ENCODE measurements at regions not wholly inside any gene's neighbourhood (a gene's known extent, or its start where the extent isn't known, plus 50 kb on each side); places are given as distances from the start of the nearest gene placed in this dataset.
"Not testable (repeated sequence)": the region's sequence is repeated elsewhere in the genome, so short reads cannot be mapped to it uniquely, and the experiment has no call there.

- H3K4me2 ChIP-seq (ENCODE audit: insufficient read depth, low read length); H4K20me1 ChIP-seq (replicated peaks; ENCODE audit: control insufficient read depth, extremely low read depth, insufficient read depth, low read length); H3K9me3 ChIP-seq (replicated peaks; ENCODE audit: control insufficient read depth, insufficient read depth, low read length); H3K4me1 ChIP-seq (ENCODE audit: control insufficient read depth, extremely low read depth, insufficient read depth, low read length); H3K79me2 ChIP-seq (ENCODE audit: control insufficient read depth, insufficient read depth, low read length); H3K9me1 ChIP-seq (replicated peaks; ENCODE audit: control insufficient read depth, extremely low read depth, insufficient read depth, low read length); H3K9ac ChIP-seq (replicated peaks; ENCODE audit: extremely low read depth, insufficient read depth, low read length); H3K27me3 ChIP-seq (ENCODE audit: control insufficient read depth in 2 of 2, insufficient read depth in 2 of 2, low read length in 2 of 2); POLR2A ChIA-PET; dilution Hi-C loops (cut with MboI; ENCODE audit: extremely low pct_ligation_motif_present, low sequenced_read_pairs); H3K27ac ChIP-seq (ENCODE audit: insufficient read depth, low read depth, low read length); CTCF ChIA-PET; FAIRE-seq; BruUV-seq (replicated peaks); H3K36me3 ChIP-seq (ENCODE audit: control insufficient read depth in 2 of 2, extremely low read depth in 1 of 2, insufficient read depth in 2 of 2, low read length in 2 of 2); intact Hi-C loops (cut with micrococcal nuclease); H3K4me3 ChIP-seq (replicated peaks in 1 of 3; ENCODE audit: insufficient read depth in 1 of 3, low read depth in 1 of 3, low read length in 3 of 3); H2AFZ ChIP-seq (ENCODE audit: low read depth, low read length); DNase-seq (ENCODE audit: low read depth, low spot score): not testable (repeated sequence)
Measured at GRCh38 chr1:223026639-223027038, 116.4 kb downstream of the TLR5 start.

DNA sequence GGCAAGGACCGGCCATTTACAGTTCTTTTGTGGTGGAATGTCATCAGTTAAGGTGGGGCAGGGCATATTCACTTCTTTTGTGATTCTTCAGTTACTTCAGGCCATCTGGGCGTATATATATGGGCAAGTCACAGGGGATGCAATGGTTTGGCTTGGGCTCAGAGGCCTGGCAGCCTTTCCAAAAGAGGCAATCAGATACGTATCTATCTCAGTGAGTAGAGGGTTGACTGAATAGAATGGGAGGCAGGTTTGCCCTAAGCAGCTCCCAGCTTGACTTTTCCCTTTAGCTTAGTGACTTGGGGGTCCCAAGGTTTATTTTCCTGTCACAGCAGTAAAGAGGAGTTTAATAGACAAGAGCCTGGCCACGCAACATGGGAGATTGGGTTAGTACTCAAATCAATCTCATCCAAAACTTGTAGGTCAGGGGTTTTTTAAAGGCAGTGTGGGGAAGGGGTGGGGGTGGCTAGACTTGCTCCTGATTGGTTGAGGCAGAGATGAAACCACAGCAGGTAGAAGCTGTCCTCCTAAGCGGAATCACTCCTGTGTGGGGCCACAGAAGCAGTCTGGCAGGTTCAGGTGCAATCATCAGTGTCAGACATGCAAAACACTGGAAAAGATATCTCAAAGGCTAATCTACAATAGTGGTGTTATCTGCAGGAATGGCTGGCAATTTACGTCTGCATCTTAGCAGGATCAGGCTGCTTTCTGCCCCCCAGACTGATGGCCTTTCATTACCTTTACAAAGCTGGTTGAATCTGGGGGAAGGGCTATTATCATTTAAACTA lies 112.9 kb downstream of the TLR5 start:
- Histone ChIP-seq H3K4me1 (ENCODE audit: control insufficient read depth, extremely low read depth, insufficient read depth, low read length) (no peaks in the 10 kb centered on the region), H3K9ac (replicated peaks; ENCODE audit: extremely low read depth, insufficient read depth, low read length) (no peak overlapping the region), H3K9me1 (replicated peaks; ENCODE audit: control insufficient read depth, extremely low read depth, insufficient read depth, low read length) (no peaks in the 10 kb centered on the region), H4K20me1 (replicated peaks; ENCODE audit: control insufficient read depth, extremely low read depth, insufficient read depth, low read length) (no peaks in the 10 kb centered on the region), H3K27me3 (ENCODE audit: control insufficient read depth in 2 of 2, insufficient read depth in 2 of 2, low read length in 2 of 2) (no peaks in the 10 kb centered on the region), H3K9me3 (replicated peaks; ENCODE audit: control insufficient read depth, insufficient read depth, low read length) (no peaks in the 10 kb centered on the region), H3K4me3 (replicated peaks in 1 of 3; ENCODE audit: insufficient read depth in 1 of 3, low read depth in 1 of 3, low read length in 3 of 3) (no peak overlapping the region), H2AFZ (ENCODE audit: low read depth, low read length) (no peak overlapping the region), H3K79me2 (ENCODE audit: control insufficient read depth, insufficient read depth, low read length) (no peaks in the 10 kb centered on the region), H3K27ac (ENCODE audit: insufficient read depth, low read depth, low read length) (no peak overlapping the region), H3K4me2 (ENCODE audit: insufficient read depth, low read length) (no peak overlapping the region), H3K36me3 (ENCODE audit: control insufficient read depth in 2 of 2, extremely low read depth in 1 of 2, insufficient read depth in 2 of 2, low read length in 2 of 2) (no peaks in the 10 kb centered on the region)
- no TSS peak for BruUV-seq (replicated peaks)
- dilution Hi-C loops (cut with MboI; ENCODE audit: extremely low pct_ligation_motif_present, low sequenced_read_pairs): no loop called here
- no peak for FAIRE-seq
- POLR2A ChIA-PET: no interaction called here
- intact Hi-C loops (cut with micrococcal nuclease): no loop called here
- TF ChIP-seq, protein P1, sequence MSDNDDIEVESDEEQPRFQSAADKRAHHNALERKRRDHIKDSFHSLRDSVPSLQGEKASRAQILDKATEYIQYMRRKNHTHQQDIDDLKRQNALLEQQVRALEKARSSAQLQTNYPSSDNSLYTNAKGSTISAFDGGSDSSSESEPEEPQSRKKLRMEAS (IDR thresholded peaks at IDR 0.05; ENCODE audit: insufficient read depth, insufficient read length): no peak
- TF ChIP-seq GATA2 (IDR thresholded peaks at IDR 0.05; ENCODE audit: insufficient read depth, insufficient read length, low read depth, low read length): no peak
- no peak for TF ChIP-seq POLR2AphosphoS5 (IDR thresholded peaks at IDR 0.05; ENCODE audit: insufficient read depth, low read depth, low read length)
- TF ChIP-seq EZH2 (IDR thresholded peaks at IDR 0.05; ENCODE audit: borderline replicate concordance, low read depth, low read length, severe bottlenecking): no peak
- no peak for TF ChIP-seq JUN (IDR thresholded peaks at IDR 0.05; ENCODE audit: borderline replicate concordance, insufficient read depth, insufficient read length, low read depth)
- TF ChIP-seq MYC (IDR thresholded peaks at IDR 0.05; ENCODE audit: low read depth, low read length): no peak
- no peak for TF ChIP-seq CTCF (IDR thresholded peaks at IDR 0.05; ENCODE audit: extremely low read depth in 1 of 2, insufficient read depth in 1 of 2, low read depth in 1 of 2, low read length in 2 of 2)
- TF ChIP-seq FOS (IDR thresholded peaks at IDR 0.05; ENCODE audit: borderline replicate concordance, insufficient read depth, low read length): no peak
- no peak for TF ChIP-seq POLR2A (IDR thresholded peaks at IDR 0.05; ENCODE audit: low read depth, low read length)
- DNase-seq (ENCODE audit: low read depth, low spot score): no peak
- CTCF ChIA-PET: no interaction called here
